Neural progenitor cell (in vitro differentiated cells): ENCODE measurements at regions not wholly inside any gene's neighbourhood (a gene's known extent, or its start where the extent isn't known, plus 50 kb on each side); places are given as distances from the start of the nearest gene placed in this dataset.

Source experiments
- DNase-seq: peaks from one replicate; pipeline ENCODE4 v3.0.0-alpha.2; 2016; ENCODE audit warnings: low spot score
- H2AFZ ChIP-seq: fragments of 200-600 bp; sonication (generic); replicated peaks from 2 replicates; pipeline ENCODE4 v1.6.1; 2016; ENCODE audit warnings: antibody characterized with exemption
- H3F3A ChIP-seq: fragments of 200-600 bp; sonication (generic); 2 replicates; pipeline ENCODE4 v1.6.1; 2016; ENCODE audit warnings: antibody characterized with exemption, low read depth
- H3K27ac ChIP-seq: fragments of 200-600 bp; sonication (generic); 2 replicates; pipeline ENCODE4 v1.5.1; 2016; ENCODE audit warnings: mild to moderate bottlenecking
- H3K27me3 ChIP-seq: fragments of 200-600 bp; sonication (generic); 2 replicates; pipeline ENCODE4 v1.6.1; 2016; ENCODE audit warnings: mild to moderate bottlenecking, moderate library complexity
- H3K36me3 ChIP-seq: fragments of 200-600 bp; sonication (generic); 2 replicates; pipeline ENCODE4 v1.5.1; 2016
- H3K4me1 ChIP-seq: fragments of 200-600 bp; sonication (generic); 2 replicates; pipeline ENCODE4 v1.6.1; 2016; ENCODE audit warnings: mixed run types
- H3K4me2 ChIP-seq: fragments of 200-600 bp; sonication (generic); 2 replicates; pipeline ENCODE4 v1.6.1; 2016
- H3K4me3 ChIP-seq: fragments of 200-600 bp; sonication (generic); 2 replicates; pipeline ENCODE4 v1.5.1; 2016
- H3K79me2 ChIP-seq: fragments of 200-600 bp; sonication (generic); 2 replicates; pipeline ENCODE4 v1.6.1; 2016; ENCODE audit warnings: low read depth
- H3K9ac ChIP-seq: fragments of 200-600 bp; sonication (generic); 2 replicates; pipeline ENCODE4 v1.6.1; 2016
- H3K9me3 ChIP-seq: fragments of 200-600 bp; sonication (generic); 2 replicates; pipeline ENCODE4 v1.5.1; 2016; ENCODE audit warnings: low read depth
- H4K20me1 ChIP-seq: fragments of 200-600 bp; sonication (generic); 2 replicates; pipeline ENCODE4 v1.6.1; 2016; ENCODE audit warnings: low read depth
- H3K27ac Mint-ChIP-seq: 3 replicates; pipeline ENCODE4 v1.8.0; 2021; ENCODE audit warnings: mixed read lengths
- H3K27me3 Mint-ChIP-seq: 2 replicates; pipeline ENCODE4 v1.8.0; 2022; ENCODE audit warnings: low read depth, mild to moderate bottlenecking, inconsistent platforms, moderate library complexity, mixed read lengths; ENCODE audit not compliant: insufficient read depth
- H3K36me3 Mint-ChIP-seq: 3 replicates; pipeline ENCODE4 v1.8.0; 2021; ENCODE audit warnings: mixed read lengths
- H3K4me1 Mint-ChIP-seq: 3 replicates; pipeline ENCODE4 v1.8.0; 2021; ENCODE audit warnings: mixed read lengths
- H3K4me3 Mint-ChIP-seq: 3 replicates; pipeline ENCODE4 v1.8.0; 2021; ENCODE audit warnings: mild to moderate bottlenecking, moderate library complexity, mixed read lengths
- H3K9me3 Mint-ChIP-seq: 3 replicates; pipeline ENCODE4 v1.8.0; 2020; ENCODE audit warnings: mixed read lengths
- CTCF ChIP-seq: fragments of 200-600 bp; sonication (generic); IDR thresholded peaks from 2 replicates; pipeline ENCODE4 v1.5.1; 2017; ENCODE audit warnings: antibody characterized with exemption, mild to moderate bottlenecking
- EZH2 ChIP-seq: fragments of 200-600 bp; sonication (generic); IDR thresholded peaks from 2 replicates; pipeline ENCODE4 v1.6.1; 2017; ENCODE audit warnings: antibody characterized with exemption, mild to moderate bottlenecking, moderate library complexity
- EZH2phosphoT487 ChIP-seq: fragments of 200-600 bp; sonication (generic); IDR thresholded peaks from 2 replicates; pipeline ENCODE4 v1.6.1; 2017; ENCODE audit warnings: antibody characterized with exemption

GRCh38 chrX:1035206-1035605 is 177.2 kb downstream of the CRLF2 start:
- Histone ChIP-seq H2AFZ (no peak overlapping the region), H3F3A (no peaks in the 10 kb centered on the region), H3K27ac (no peak overlapping the region), H3K9me3 (peaks cover 7% of the 10 kb centered on the region), H3K9ac (no peak overlapping the region), H3K79me2 (no peaks in the 10 kb centered on the region), H3K27me3 (no peaks in the 10 kb centered on the region), H3K4me2 (no peak overlapping the region), H4K20me1 (no peaks in the 10 kb centered on the region), H3K36me3 (no peaks in the 10 kb centered on the region), H3K4me3 (no peak overlapping the region), H3K4me1 (no peaks in the 10 kb centered on the region)
- peak overlapping the region; percentile 87 for H3K27ac Mint-ChIP-seq
- no peak for TF ChIP-seq EZH2phosphoT487
- TF ChIP-seq CTCF = no peak
- TF ChIP-seq EZH2 = no peak
- peaks cover 11% of the 10 kb centered on the region for H3K4me1 Mint-ChIP-seq
- peaks cover 8% of the 10 kb centered on the region for H3K9me3 Mint-ChIP-seq
- peaks cover 14% of the 10 kb centered on the region for H3K27me3 Mint-ChIP-seq
- DNase-seq = no peak
- H3K36me3 Mint-ChIP-seq = no peaks in the 10 kb centered on the region
- H3K4me3 Mint-ChIP-seq = no peak overlapping the region

- peaks cover 12% of the 10 kb centered on the region for H3K27me3 Mint-ChIP-seq
- no peak overlapping the region for H3K4me3 ChIP-seq
- H3K4me3 Mint-ChIP-seq = no peak overlapping the region
- H3K9me3 Mint-ChIP-seq = peaks cover 4% of the 10 kb centered on the region
- H3K4me2 ChIP-seq = no peak overlapping the region
- H2AFZ ChIP-seq = no peak overlapping the region
- H3K9ac ChIP-seq = no peak overlapping the region
- H3K4me1 ChIP-seq = no peaks in the 10 kb centered on the region
- peak overlapping the region; percentile 87 for H3K27ac Mint-ChIP-seq
- peaks cover 11% of the 10 kb centered on the region for H3K4me1 Mint-ChIP-seq
- H3K36me3 ChIP-seq = no peaks in the 10 kb centered on the region
- no peaks in the 10 kb centered on the region for H4K20me1 ChIP-seq
- peaks cover 7% of the 10 kb centered on the region for H3K9me3 ChIP-seq
- H3F3A ChIP-seq = no peaks in the 10 kb centered on the region
- no peak overlapping the region for H3K27ac ChIP-seq
- no peak for DNase-seq
- no peaks in the 10 kb centered on the region for H3K27me3 ChIP-seq
- TF ChIP-seq CTCF (no peak), EZH2 (no peak), EZH2phosphoT487 (no peak)
- no peaks in the 10 kb centered on the region for H3K79me2 ChIP-seq
- H3K36me3 Mint-ChIP-seq = no peaks in the 10 kb centered on the region
Measured at GRCh38 chrX:1034717-1035116, 177.7 kb downstream of the CRLF2 start.

GRCh38 chrX:1031521-1032430 is 180.7 kb downstream of the CRLF2 start:
- Histone ChIP-seq H3K4me3 (no peak overlapping the region), H3K27me3 (no peaks in the 10 kb centered on the region), H3K4me1 (no peaks in the 10 kb centered on the region), H4K20me1 (no peaks in the 10 kb centered on the region), H2AFZ (no peak overlapping the region), H3K79me2 (no peaks in the 10 kb centered on the region), H3K9me3 (no peaks in the 10 kb centered on the region), H3K4me2 (no peak overlapping the region), H3K27ac (no peak overlapping the region), H3K9ac (no peak overlapping the region), H3F3A (no peaks in the 10 kb centered on the region), H3K36me3 (no peaks in the 10 kb centered on the region)
- Mint-ChIP-seq H3K9me3 (no peaks in the 10 kb centered on the region), H3K4me1 (peaks cover 14% of the 10 kb centered on the region), H3K36me3 (no peaks in the 10 kb centered on the region), H3K27me3 (peaks cover 12% of the 10 kb centered on the region), H3K27ac (no peak overlapping the region), H3K4me3 (no peak overlapping the region)
- no peak for TF ChIP-seq EZH2phosphoT487
- TF ChIP-seq EZH2 = no peak
- TF ChIP-seq CTCF = no peak
- no peak for DNase-seq
